Adrenal gland (tissue), 5 donors: ENCODE measurements at regions not wholly inside any gene's neighbourhood (a gene's known extent, or its start where the extent isn't known, plus 50 kb on each side); places are given as distances from the start of the nearest gene placed in this dataset.

ENCODE experiments used
- POLR2A ChIP-seq, 2 donors: fragments of 450-650 bp; IDR thresholded peaks; one replicate each; pipeline ENCODE4 v1.6.1; 2017; ENCODE audit warnings: antibody characterized with exemption in 2 of 2, mild to moderate bottlenecking in 2 of 2, moderate library complexity in 1 of 2
- TF ChIP-seq, protein P1 (sequence below), 6 experiments: fragments of 450-650 bp in 4 of 6; fragments of 200-600 bp in 2 of 6; sonication (generic) in 1 of 6; IDR thresholded peaks; 1 replicate in 5 of 6; 2 replicates in 1 of 6; pipeline versions ENCODE4 v1.5.1 to v1.8.0; 2016 to 2021; ENCODE audit warnings: antibody characterized with exemption in 6 of 6, mild to moderate bottlenecking in 2 of 6, moderate library complexity in 1 of 6
- donor health status: DM: no; HTN: no; CAD: no.

DNA sequence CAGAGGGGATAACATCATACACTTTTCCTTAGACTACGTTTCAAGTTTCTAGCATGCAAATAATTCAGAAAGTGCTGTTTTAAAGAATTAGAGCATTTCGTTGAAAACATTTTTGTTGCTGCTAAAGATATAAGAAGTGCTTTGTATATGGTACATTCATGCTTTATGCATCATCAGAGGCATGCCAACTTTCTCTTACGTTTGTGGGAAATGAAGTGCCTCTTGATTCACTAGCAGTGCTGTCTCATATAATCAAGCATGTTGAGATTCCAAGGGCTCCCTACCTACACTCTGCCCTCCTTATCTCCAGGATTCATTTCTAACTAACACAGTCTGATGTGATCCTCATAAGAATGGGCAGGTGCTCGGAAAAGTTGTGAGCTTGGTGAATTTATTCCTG lies 748.6 kb upstream of the DDX18 start:
- TF ChIP-seq, protein P1, sequence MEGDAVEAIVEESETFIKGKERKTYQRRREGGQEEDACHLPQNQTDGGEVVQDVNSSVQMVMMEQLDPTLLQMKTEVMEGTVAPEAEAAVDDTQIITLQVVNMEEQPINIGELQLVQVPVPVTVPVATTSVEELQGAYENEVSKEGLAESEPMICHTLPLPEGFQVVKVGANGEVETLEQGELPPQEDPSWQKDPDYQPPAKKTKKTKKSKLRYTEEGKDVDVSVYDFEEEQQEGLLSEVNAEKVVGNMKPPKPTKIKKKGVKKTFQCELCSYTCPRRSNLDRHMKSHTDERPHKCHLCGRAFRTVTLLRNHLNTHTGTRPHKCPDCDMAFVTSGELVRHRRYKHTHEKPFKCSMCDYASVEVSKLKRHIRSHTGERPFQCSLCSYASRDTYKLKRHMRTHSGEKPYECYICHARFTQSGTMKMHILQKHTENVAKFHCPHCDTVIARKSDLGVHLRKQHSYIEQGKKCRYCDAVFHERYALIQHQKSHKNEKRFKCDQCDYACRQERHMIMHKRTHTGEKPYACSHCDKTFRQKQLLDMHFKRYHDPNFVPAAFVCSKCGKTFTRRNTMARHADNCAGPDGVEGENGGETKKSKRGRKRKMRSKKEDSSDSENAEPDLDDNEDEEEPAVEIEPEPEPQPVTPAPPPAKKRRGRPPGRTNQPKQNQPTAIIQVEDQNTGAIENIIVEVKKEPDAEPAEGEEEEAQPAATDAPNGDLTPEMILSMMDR (IDR thresholded peaks at IDR 0.05): no peak
- TF ChIP-seq POLR2A (IDR thresholded peaks at IDR 0.05): no peak
